OCI-LY1 (cell line): ENCODE measurements at regions not wholly inside any gene's neighbourhood (a gene's known extent, or its start where the extent isn't known, plus 50 kb on each side); places are given as distances from the start of the nearest gene placed in this dataset.

Experiments used
- CTCF ChIP-seq: fragments of 200-600 bp; sonication (generic), shearing (Covaris generic); IDR thresholded peaks from 2 replicates; pipeline ENCODE4 v1.5.1; 2017; ENCODE audit warnings: mild to moderate bottlenecking, antibody characterized with exemption, low read length, moderate library complexity, mixed read lengths
- EZH2 ChIP-seq: fragments of 200-600 bp; sonication (generic), shearing (Covaris generic); IDR thresholded peaks from 2 replicates; pipeline ENCODE4 v1.8.0; 2017; ENCODE audit warnings: borderline replicate concordance, mixed run types, mild to moderate bottlenecking, antibody characterized with exemption, low read length, moderate library complexity, mixed read lengths

DNA sequence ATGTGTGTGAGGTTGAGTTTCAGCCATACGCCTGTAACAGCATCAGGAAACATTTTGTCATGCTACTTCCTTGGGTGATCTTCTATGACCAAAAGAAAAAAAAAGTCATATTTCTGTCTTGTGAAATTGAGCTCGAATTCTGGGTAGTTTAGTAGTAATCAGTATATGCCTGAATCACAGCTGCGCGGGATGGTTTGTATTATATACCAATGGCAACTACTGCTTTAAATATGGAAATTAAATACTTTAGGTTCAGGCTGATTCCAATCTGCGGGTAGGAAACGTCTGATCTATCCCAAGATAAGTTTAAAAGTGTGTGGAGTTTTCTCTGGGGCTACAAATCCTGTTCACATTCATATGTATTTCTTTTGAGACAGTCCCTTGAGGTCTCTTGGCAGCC lies 115.6 kb upstream of the FERMT1 start:
- TF ChIP-seq EZH2 (no peak), CTCF (no peak)
